ENCODE measurements at regions not wholly inside any gene's neighbourhood (a gene's known extent, or its start where the extent isn't known, plus 50 kb on each side); places are given as distances from the start of the nearest gene placed in this dataset.

DNA sequence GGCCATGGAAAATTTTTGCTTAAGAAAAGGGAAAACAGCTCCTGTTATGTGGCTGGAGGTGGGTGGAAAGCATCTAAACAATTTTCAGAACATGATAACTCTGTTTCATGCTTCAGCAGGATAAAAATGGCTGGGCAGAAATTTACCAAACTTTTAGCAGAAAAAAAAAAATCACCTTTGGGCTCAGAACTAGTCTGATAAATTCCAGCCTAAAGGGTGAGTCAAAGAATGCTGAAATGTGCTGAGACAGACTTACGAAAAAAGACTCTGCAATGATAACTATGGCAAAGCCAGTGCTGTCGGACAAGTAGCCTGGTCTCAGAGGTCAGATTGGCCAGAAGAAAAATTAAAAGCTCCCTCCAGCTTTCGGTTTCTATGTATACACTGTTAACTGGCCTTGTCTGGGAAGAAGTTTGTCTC is 123.6 kb downstream of the LRATD1 start (continued):
- TF ChIP-seq, protein P1, sequence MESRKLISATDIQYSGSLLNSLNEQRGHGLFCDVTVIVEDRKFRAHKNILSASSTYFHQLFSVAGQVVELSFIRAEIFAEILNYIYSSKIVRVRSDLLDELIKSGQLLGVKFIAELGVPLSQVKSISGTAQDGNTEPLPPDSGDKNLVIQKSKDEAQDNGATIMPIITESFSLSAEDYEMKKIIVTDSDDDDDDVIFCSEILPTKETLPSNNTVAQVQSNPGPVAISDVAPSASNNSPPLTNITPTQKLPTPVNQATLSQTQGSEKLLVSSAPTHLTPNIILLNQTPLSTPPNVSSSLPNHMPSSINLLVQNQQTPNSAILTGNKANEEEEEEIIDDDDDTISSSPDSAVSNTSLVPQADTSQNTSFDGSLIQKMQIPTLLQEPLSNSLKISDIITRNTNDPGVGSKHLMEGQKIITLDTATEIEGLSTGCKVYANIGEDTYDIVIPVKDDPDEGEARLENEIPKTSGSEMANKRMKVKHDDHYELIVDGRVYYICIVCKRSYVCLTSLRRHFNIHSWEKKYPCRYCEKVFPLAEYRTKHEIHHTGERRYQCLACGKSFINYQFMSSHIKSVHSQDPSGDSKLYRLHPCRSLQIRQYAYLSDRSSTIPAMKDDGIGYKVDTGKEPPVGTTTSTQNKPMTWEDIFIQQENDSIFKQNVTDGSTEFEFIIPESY (IDR thresholded peaks at IDR 0.05; ENCODE audit: extremely low read depth, insufficient replicate concordance, low read length) = no peak
- TF ChIP-seq ELF1 (IDR thresholded peaks at IDR 0.05; ENCODE audit: borderline replicate concordance, low read depth) = no peak
- no peak for TF ChIP-seq ZFX (IDR thresholded peaks at IDR 0.05)
- no peak for TF ChIP-seq YY1 (IDR thresholded peaks at IDR 0.05; ENCODE audit: extremely low read depth, insufficient replicate concordance, low read depth, low read length)
- TF ChIP-seq, protein P2, sequence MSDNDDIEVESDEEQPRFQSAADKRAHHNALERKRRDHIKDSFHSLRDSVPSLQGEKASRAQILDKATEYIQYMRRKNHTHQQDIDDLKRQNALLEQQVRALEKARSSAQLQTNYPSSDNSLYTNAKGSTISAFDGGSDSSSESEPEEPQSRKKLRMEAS (IDR thresholded peaks at IDR 0.05) = no peak

- BruUV-seq (replicated peaks) = no TSS peak
- Histone ChIP-seq H3K4me3 (replicated peaks in 1 of 2; ENCODE audit: low read depth in 1 of 2, low read length in 2 of 2) (no peak overlapping the region), H3K79me2 (ENCODE audit: insufficient read depth, low read length) (no peaks in the 10 kb centered on the region), H3K4me2 (ENCODE audit: low read length) (no peak overlapping the region), H3K4me1 (ENCODE audit: control insufficient read depth in 1 of 2, insufficient read depth in 2 of 2, low read length in 2 of 2) (no peaks in the 10 kb centered on the region), H3K27me3 (ENCODE audit: insufficient read depth, low read length) (no peaks in the 10 kb centered on the region), H3K9me2 (ENCODE audit: insufficient read depth) (no peaks in the 10 kb centered on the region), H4K20me1 (ENCODE audit: insufficient read depth) (no peaks in the 10 kb centered on the region), H2AFZ (ENCODE audit: low read depth, low read length, poor library complexity, severe bottlenecking) (no peak overlapping the region), H3K36me3 (ENCODE audit: control insufficient read depth in 1 of 2, insufficient read depth in 2 of 2, low read length in 2 of 2) (no peaks in the 10 kb centered on the region), H3K9ac (ENCODE audit: low read length) (no peak overlapping the region), H3K27ac (ENCODE audit: low read depth, low read length) (no peak overlapping the region), H3K9me3 (ENCODE audit: control insufficient read depth in 1 of 2, insufficient read depth in 1 of 2, low read depth in 1 of 2, low read length in 2 of 2) (peaks cover 4% of the 10 kb centered on the region in 2 experiments; a peak in 2 of 4 replicates)
- intact Hi-C loops (cut with micrococcal nuclease) = no loop called here
- POLR2A ChIA-PET = no interaction called here
- DNase-seq (ENCODE audit: low read depth, low spot score) = no peak
- RAD21 ChIA-PET (ENCODE audit: low non-redundant PET in 1 of 2, low total read pairs in 2 of 2, uncharacterized antibody in 2 of 2, unreplicated experiment in 2 of 2) = no interaction called here
- no peak for ATAC-seq
- CTCF ChIA-PET = no interaction called here
- TF ChIP-seq CBX3 (IDR thresholded peaks at IDR 0.05; ENCODE audit: low read depth) (no peak), POLR2AphosphoS5 (IDR thresholded peaks at IDR 0.05; ENCODE audit: low read depth, low read length) (no peak), EGR1 (IDR thresholded peaks at IDR 0.05; ENCODE audit: low read depth) (no peak), SRF (IDR thresholded peaks at IDR 0.05; ENCODE audit: low read depth) (no peak), REST (IDR thresholded peaks at IDR 0.05; ENCODE audit: low read depth) (no peak), EZH2phosphoT487 (IDR thresholded peaks at IDR 0.05; ENCODE audit: borderline replicate concordance) (no peak), CTCF (IDR thresholded peaks at IDR 0.05 in 2 of 3, conservative IDR thresholded peaks at IDR 0.05 in 1 of 3; ENCODE audit: borderline replicate concordance in 1 of 3, insufficient read depth in 1 of 3, low read depth in 2 of 3, low read length in 2 of 3) (no peak), ZFX (IDR thresholded peaks at IDR 0.05) (no peak), FOSL1 (IDR thresholded peaks at IDR 0.05; ENCODE audit: low read depth) (no peak), JUND (IDR thresholded peaks at IDR 0.05) (no peak)
- TF ChIP-seq, protein P1 (IDR thresholded peaks at IDR 0.05; ENCODE audit: extremely low read depth, insufficient replicate concordance, low read length) = no peak
Observed at GRCh38 chr2:14756981-14757657, 124.6 kb downstream of the LRATD1 start.
